Glomerular endothelial cell (primary cell): ENCODE measurements at regions not wholly inside any gene's neighbourhood (a gene's known extent, or its start where the extent isn't known, plus 50 kb on each side); places are given as distances from the start of the nearest gene placed in this dataset.

ENCODE experiments used
- DNase-seq: peaks from one replicate; pipeline ENCODE4 v3.0.0-alpha.2; 2011; ENCODE audit warnings: low read depth, low spot score; ENCODE audit errors: extremely low read depth

DNA sequence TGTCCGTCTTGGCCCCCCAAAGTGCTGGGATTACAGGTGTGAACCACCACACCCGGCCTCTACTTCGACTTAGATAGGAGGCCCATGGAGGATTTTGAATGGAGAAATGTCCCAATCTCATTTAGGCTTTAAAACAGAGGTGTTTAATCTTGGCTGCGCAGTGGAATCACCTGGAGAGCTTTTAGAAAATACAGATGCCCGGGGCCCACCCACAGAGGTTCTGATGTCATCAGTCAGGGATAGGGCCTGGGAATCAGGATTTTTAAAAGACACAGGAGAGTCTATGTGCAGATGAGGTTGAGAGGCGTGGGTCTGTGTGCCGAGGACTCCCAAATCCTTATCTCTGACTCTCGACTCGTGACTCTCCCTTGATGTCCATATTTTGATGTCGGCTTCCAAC, 124.0 kb upstream of the BOD1 start:
- DNase-seq: no peak

DNA sequence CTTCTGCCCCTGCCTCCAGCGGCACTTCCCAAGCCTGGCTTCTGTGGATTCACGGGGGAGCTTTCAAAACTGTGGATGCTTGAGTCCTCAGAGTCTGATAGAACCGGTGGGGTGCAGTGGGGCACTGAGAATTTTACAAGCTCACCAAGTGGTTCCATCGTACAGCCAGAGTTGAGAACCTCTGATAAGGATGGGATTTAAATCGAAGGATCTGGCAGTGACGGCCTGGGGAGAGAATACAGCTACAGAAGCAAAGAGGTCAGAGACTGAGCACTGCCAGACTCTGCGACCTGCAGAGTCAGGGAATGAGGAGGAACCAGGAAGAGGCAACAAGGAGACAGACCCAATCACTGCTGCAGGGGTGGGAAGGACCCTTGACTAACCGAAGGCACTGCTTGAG, 124.6 kb upstream of the BOD1 start:
- no peak for DNase-seq

DNA sequence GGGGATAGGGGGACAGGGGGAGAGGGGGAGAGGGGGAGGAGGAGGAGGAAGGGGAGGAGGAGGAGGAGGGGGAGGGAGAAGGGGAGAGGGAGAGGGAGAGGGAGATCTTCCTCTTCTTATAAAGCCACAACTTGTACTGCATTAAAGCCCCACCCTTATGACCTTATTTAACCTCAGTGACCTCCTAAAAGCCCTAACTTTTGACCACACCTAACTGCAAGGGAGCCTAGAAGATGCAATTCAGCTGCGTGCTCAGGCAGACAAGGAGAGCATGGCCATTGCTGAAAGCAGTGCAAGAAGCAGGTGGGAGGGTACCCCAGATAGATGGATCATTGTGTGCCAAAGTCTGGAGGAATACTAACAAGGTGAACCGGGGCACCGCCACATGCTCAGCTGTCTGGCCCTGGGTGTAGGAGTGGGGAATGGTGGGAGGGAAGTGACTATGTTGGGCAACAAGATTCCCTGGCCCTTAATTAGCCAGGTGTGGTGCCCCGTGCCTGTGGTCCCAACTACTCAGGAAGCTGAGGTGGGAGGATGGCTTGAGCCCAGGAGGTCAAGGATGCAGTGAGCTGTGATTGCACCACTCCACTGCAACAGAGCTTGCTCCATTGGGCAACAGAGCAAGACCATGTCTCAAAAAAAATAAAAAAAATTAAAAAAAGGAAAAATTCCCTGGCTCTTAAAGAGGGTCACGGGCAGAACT, 125.4 kb upstream of the BOD1 start:
- DNase-seq: no peak

DNA sequence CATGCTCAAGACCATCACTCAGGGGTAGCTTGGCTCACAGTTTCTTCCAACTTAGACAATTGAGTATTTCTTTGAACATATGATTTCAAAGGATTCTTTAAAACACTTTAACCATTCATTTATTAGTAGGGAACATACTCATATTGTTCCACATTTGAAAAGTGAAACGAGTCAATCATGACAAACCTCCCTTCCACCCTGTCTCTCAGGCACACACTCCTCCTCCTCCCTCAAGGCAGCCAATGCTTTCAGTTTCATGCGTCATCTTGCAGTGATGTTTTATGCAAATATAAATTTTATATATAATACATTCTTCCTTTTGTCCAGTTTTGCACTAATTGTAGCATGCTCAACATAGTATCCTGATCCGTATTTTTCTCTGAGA, 126.0 kb upstream of the BOD1 start:
- no peak for DNase-seq

DNA sequence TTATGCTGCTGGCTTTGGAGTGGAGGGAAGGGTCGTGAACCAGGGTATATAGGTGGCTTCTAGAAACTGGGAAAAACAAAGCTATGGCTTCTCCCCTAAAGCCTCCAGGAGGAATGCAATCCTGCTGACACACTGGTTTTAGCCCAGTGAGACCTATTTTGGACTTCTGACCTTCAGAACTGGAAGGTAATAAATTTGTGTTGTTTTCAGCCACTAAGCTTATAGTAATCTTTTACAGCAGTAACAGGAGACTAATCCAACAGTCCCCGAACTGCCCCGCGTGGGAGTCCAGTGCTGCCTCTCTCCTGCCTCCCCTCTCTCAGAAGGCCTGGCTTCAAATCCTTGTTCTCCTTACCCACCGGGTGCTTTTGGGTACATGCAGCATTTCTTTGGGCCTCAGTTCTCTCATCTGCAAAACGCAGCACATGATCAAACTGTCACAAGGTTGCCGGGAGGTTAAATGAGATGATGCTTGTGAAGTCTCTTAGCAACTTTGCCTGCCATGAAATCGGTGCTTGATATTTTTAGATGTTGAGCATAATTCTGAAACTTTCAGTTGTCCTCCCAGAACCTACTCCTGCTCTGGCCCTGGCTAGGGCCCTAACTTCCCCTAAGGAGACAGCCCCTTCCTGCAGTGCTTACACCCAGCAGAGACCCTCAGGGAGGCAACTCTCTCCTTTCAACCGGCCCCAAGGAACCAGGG, 127.3 kb upstream of the BOD1 start:
- no peak for DNase-seq

DNA sequence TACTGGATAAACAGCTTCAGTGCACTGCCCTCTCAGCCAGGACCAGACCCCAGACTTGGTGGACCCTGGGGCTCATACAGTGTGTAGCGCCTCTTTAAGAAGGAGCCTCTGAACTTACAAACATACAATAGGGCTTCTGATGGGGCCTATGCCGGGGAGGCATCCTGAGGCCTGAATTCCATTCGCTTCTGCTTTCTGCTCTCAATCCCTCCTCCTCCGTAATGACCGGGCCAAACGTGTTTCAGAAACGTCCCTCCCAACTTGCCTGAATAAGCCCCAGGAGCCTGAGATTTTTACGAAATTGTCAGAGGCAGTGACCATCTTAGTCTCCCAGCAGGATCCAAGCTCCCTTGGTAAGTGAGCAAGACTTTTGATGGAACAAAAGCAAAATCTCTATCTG, 128.1 kb upstream of the BOD1 start:
- no peak for DNase-seq

DNA sequence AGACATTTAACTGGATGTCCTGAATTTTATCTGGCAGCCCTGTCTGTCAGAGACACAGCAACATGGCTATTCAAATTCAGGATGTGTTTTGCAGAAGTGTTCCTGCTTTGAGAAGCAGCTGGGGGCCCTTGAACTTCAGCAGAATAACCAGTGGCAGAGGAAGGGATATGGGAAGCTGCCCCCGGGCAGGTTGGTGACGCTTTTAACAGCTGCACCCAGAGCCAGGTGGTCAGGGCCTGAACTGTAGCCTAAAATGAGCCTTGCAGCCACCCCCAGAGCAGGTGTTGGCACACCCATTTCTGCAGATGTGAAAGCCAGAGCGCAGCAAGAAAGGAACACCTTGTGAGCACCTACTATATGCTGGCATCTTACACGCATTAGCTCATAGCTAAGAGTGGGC, 128.7 kb upstream of the BOD1 start:
- DNase-seq: no peak

DNA sequence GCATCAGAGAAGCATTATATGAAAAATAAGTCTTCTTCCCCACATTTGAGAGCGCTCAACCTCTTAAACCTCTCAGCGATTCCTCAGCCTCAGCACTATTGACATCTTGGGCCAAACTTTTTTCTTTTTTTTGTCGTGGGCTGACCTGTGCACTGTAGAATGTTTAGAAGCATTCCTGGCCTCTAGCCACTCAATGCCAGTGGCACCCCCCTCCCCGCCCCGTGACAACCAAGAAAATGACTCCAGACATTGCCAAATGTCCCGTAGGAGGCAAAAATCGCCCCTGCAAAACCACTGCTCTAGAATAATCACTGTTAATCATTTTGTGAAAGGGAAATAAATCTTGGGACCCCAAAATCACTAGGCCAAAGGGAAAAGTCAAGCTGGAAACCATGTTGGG, 129.1 kb upstream of the BOD1 start:
- DNase-seq: no peak

DNA sequence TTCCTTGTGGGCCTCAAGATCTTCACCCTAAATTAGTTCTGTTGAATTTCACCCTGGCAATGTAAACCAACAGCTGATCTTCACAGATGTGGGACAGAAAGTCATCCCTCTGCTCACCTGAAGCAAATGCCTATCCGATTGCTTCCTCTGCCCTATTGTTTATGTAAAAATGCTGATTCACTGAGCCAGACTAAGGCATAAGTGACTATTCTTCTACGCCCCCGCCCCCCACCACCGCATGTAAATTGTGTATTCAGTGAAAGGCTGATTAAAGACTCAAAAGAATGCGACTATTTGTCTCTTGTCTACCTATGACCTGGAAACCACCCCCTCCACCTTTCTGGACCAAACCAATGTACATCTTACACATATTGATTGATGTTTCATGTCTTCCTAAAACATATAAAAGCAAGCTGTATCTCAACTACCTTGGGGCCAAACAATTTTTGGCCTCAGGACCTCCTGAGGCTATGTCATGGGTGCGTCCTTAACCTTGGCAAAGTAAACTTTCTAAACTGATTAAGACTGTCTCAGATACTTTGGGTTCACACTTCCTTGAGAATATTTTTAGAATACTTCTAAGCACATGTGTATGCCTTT, 129.7 kb upstream of the BOD1 start:
- DNase-seq: no peak

DNA sequence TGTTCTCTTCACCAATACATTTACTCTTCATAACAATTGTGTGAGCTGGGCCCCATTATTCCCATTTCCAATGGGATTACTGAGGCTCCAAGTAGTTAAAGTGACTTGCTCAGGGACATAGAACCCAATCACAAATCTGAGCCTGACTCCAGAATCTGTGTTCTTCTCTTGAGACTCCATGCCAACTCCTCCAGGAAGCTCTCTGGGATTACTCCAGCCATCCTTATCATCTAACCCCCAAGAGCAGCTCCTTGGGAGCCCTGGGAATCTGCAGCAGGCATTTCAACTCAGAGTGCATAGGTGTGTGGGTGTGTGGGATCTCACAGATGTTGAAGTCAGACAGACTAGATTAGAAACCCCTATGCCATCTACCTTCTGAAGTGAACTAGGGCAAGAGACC, 131.4 kb upstream of the BOD1 start:
- no peak for DNase-seq

DNA sequence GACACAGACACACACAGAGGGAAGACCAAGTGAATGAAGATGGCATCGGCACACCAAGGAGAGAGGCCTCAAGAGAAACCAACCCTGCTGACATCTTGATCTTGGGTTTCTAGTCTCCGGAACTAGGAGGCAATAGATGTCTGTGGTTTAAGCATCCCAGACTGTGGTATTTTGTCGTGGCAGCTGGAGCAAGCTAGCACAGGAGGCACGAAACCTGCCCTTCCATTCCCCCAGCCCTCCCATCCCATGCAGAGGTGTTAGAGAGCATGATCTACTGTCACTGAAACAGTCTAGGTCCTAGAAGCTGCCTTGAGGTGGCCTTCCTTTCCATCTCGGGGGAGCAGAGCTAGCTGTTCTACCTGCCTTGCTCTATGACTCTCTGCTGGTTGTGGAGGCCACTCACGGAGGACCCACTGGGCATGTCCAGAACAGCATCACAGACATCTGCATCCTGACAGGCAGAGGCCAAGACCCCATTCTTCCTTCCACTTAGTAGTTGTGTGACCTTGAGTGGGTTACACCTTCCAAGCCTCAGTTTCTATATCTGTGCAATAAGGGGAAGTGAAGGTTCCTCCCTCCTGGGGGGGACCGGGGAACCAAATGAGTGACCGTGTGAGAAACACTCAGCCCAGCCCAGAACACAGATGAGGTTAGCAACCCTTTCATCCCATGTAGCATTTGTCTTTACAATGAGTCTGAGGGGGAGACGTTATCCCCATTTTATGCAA, 134.3 kb upstream of the BOD1 start:
- DNase-seq: no peak

DNA sequence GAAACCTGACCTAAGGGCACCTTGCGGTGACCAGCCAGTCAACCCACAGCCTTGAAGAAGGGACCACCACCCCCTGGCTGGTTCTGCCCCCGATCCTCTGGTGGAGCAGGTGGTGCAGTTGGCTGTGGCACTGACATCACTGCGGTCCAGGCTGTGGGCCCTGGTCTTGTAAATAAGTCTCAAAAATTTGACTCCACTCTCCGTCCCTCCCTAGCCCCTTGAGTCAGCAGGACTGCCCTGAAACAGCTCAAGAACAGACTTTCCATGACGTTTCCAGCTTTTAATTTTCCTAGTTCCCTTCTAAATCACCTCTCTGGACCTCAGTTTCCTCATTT, 134.8 kb upstream of the BOD1 start:
- DNase-seq: no peak

DNA sequence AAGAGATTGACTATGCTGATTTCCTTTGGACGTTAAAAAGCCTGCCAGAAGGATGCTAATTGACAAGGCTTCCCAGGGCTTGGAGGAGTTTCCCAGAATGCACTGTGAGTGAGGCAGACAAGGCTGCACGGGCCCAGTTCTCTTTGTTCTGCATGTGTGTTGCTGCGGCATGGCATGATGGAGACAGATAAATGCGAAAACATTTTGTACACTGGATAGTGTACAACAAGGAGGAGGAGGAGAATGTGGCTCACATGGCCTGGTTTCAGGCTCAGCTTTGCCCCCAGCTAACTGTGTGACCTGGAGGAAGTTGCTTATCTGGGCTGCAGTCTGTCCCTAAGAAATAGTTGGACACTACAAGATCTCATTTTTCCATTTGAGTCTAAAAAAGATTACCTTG, 135.5 kb upstream of the CPEB4 start:
- DNase-seq: no peak

DNA sequence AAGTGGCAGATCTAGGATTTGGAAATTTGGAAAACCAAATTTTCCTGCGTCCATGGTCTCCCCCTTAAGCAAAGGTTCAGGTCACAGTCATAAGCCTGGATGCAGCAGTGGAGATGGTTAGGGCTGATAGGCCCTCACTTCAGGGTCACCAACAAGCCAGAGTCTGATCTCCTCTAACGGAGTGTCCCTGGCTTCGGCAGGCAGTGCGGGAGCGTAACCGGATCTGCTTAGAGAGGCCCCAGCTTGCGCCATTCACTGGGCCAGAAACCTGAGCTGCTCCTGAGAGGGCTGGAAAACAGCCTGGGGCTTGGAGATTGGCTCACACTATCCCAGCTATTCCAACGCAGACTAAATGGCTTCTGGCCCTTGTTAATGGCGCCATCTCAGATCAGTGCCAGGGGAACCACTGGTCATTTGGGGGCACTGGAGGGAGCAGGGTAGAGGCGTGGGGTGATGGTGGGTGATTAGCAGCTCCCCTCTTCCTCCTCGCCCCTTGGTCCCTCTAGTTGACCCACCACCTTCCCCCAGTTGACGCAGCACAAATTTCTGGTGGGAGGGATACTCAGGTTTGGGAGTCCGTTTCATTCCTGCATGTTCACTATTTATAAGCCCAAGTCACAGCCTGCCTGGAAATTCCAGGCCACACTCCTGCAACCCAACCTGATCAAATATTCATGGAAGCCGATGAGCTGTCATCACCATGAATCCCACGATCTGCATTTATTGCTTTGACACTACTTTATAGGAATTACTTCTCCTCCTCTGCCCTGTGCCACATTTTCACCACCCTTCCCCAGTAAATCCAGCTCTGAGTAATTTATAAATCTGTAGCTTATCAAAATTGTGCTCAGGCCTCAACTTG, 134.6 kb upstream of the CPEB4 start:
- DNase-seq: no peak

DNA sequence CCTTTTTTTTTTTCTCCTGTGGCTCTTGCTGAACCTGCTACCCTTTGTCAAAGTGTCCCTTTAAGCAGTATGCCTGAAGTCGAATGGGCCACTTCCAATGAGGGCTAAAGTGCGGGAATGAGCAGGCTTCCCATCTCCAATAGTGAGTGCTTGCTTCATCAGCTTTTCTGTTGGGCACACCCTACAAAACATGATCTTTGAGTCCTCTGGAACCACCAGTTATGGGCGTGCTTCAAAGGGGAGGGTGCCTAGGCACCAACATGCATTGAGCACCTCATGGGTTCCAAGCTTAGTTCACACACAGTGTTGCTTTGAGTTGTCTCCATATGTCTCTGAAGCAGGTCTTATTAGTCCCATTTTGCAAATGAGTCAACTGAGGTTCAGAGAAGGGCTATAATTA, 132.8 kb upstream of the CPEB4 start:
- no peak for DNase-seq

DNA sequence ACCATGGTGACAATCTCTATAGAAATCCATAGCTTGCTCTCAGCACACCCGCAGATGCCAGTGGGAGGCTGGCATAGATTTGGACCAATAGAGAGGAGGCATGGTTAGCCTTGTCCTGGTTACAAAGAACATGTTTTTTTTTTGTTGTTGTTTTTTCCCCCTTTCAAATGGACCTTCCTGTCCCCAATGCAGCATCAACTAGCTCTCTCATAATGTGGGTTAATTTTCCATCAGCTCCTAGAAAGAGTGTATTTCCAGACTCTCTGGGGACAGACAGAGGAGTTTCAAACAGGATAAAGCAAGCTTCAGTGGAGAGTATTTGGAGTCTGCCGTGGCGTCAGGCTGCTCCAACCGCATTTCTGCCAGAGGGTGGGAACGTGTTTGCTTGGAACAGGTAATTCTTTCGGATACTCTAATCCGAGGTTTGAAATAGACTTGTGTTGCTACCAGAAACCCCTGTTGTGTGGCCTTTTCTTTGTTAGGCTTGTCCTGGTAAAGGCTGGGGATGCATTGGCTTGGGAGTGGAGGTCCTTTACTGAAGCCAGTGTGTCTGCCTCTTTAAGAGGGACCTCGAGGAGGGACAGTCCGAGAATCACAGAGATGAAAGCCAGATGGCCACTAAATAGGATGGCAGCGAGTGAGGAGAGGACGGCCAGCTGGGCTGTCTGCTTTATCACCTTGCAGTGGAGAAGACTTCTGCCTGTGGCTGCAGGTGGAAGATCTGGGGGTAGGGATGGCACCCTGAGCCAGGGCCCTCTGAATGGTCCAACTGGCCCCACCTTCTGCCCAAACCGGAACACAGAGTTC, 130.5 kb upstream of the CPEB4 start:
- no peak for DNase-seq

DNA sequence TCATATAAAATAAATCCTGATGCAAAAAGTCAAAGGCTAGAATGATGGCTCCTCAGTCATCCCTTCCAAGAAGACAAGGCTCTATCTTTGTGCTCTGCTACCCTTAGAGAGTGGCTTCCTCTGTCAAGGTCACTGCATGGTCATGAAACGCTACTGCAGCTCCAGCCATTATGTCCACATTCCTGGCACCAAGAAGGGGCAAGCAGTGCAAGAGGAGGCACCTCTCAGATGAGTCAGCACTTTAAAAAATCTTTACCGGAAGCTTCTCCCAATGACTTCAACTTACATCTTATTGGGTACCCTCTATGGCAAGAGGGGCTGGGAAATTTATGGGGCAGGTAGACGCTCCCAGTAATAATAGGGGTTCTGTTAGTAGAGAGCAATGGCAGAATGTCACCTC, 129.5 kb upstream of the CPEB4 start:
- DNase-seq: no peak

DNA sequence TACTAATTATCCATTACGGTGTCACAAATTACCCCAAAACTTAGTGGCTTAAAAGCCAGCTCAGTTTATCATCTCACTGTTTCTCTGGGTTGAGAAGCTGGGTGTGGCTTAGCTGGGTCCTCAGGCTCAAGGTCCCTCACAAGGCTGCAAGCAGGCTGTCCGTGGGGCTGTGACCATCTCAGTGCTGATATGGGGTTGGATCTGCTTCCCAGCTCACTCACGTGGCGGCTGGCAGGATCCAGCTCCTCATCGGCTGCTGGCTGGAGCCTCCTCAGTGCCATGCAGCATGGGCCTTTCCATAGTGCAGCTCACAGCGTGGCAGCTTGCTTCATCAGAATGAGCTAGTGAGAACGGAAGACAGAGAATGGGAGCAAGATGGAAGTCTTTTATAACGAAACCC, 128.5 kb upstream of the CPEB4 start:
- no peak for DNase-seq

DNA sequence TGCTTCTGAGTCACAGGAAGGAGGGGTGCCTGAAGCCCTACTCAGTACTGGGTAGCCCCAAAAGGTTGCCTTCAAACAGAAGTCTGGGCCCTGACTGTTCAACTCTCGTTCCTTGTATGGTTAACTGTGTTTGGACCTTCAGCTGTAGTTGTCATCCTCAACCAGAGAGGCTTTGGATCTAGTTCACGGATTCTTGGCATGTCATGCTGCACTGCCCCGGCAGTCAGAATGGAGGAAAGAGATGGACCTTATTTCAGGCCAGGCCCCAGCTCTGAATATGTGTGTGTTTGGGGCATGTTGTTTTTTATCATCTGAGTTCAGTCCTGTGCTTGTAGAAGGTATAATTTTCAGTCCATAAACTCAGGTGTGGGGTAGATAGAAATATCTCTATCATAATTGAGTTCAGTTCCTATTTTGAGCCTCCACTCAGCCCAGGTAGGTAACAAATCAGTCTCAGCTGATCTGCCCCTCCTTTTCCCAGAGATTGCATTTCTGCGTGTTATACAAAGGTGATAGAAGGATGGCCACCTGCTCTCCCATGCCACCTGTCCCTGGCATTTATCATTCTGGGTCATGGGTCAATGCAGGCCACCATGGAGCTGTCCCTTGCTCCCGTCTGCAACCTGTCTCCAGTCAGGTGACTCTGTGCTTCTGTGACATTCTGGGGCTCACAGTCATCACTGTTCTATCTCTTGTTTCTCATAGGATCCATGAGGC, 127.5 kb upstream of the CPEB4 start:
- no peak for DNase-seq

DNA sequence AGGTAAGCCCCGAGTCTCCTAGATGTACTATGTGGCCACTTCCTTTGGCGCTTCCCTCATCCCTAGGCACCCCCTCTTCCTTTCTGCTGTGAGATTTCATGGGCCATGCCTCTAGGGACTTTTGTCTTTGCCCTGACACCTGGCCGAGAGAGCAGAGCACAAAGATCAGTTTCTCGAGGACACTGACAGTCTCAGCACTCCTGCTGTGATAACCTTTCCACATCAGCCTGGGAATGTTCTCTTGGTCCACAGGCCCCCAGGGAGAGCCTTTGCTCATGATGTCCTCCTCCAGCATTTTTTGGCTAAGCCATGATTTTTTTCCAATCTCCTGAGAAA, 127.0 kb upstream of the CPEB4 start:
- DNase-seq: no peak
